Colonic mucosa (tissue), 4 donors: ENCODE measurements at regions not wholly inside any gene's neighbourhood (a gene's known extent, or its start where the extent isn't known, plus 50 kb on each side); places are given as distances from the start of the nearest gene placed in this dataset.

Experiments used
- DNase-seq: peaks from one replicate; pipeline ENCODE4 v3.0.0-alpha.2; 2020
- H3K27ac ChIP-seq: fragments of 200-600 bp; one replicate; pipeline ENCODE4 v1.8.0; 2021
- H3K27me3 ChIP-seq: fragments of 200-600 bp; one replicate; pipeline ENCODE4 v1.8.0; 2021
- H3K36me3 ChIP-seq: fragments of 200-600 bp; one replicate; pipeline ENCODE4 v1.8.0; 2021
- H3K4me1 ChIP-seq: fragments of 200-600 bp; one replicate; pipeline ENCODE4 v1.8.0; 2021; ENCODE audit warnings: mild to moderate bottlenecking
- H3K4me3 ChIP-seq: fragments of 200-600 bp; one replicate; pipeline ENCODE4 v1.8.0; 2021
- H3K9ac ChIP-seq, 2 donors: one replicate each; pipeline ENCODE4 v1.7.0; 2013; ENCODE audit warnings: control low read depth in 2 of 2, low read depth in 2 of 2, low read length in 2 of 2
- H3K9me3 ChIP-seq: fragments of 200-600 bp; one replicate; pipeline ENCODE4 v1.8.0; 2021
- CTCF ChIP-seq: fragments of 200-600 bp; IDR thresholded peaks from one replicate; pipeline ENCODE4 v1.8.0; 2022; ENCODE audit warnings: antibody characterized with exemption, mild to moderate bottlenecking
- intact Hi-C: fragments of 100-400 bp; cut with DNase I; formaldehyde crosslinking; loops from one replicate; pipeline ENCODE4 v1.14.1; 2022
- donor health status: healthy.
- donor health status: DM: no; HTN: no; CAD: no.
- donor health status: DM: no; HTN: no; CAD: no.

- H3K9me3 ChIP-seq = no peaks in the 10 kb centered on the region
These were observed 226.9 kb downstream of the MN1 start for GRCh38 chr22:27574651-27575050.

GRCh38 chr22:27575348-27575747 is 226.2 kb downstream of the MN1 start:
- DNase-seq = no peak
- H3K9ac ChIP-seq = no peak overlapping the region
- H3K36me3 ChIP-seq = no peaks in the 10 kb centered on the region
- no peaks in the 10 kb centered on the region for H3K9me3 ChIP-seq
- H3K27ac ChIP-seq = no peak overlapping the region
- intact Hi-C loops = no loop called here
- no peaks in the 10 kb centered on the region for H3K27me3 ChIP-seq
- no peaks in the 10 kb centered on the region for H3K4me1 ChIP-seq
- H3K4me3 ChIP-seq = no peak overlapping the region
- TF ChIP-seq CTCF = no peak

More at GRCh38 chr22:27574651-27575050, 226.9 kb downstream of the MN1 start:
- Histone ChIP-seq H3K9ac (no peak overlapping the region), H3K27ac (no peak overlapping the region), H3K27me3 (no peaks in the 10 kb centered on the region), H3K36me3 (no peaks in the 10 kb centered on the region), H3K4me1 (no peaks in the 10 kb centered on the region), H3K4me3 (no peak overlapping the region)
- intact Hi-C loops = no loop called here
- no peak for TF ChIP-seq CTCF
- DNase-seq = no peak

- no peaks in the 10 kb centered on the region for H3K4me1 ChIP-seq
- H3K36me3 ChIP-seq = no peaks in the 10 kb centered on the region
- no peak overlapping the region for H3K9ac ChIP-seq
- DNase-seq = no peak
- no peak overlapping the region for H3K4me3 ChIP-seq
- intact Hi-C loops = no loop called here
- no peak for TF ChIP-seq CTCF
- H3K9me3 ChIP-seq = no peaks in the 10 kb centered on the region
- no peaks in the 10 kb centered on the region for H3K27me3 ChIP-seq
- H3K27ac ChIP-seq = no peak overlapping the region
These were observed 225.1 kb downstream of the MN1 start for GRCh38 chr22:27576413-27576812.

GRCh38 chr22:27576815-27577573 is 224.6 kb downstream of the MN1 start:
- Histone ChIP-seq H3K36me3 (no peaks in the 10 kb centered on the region), H3K27me3 (no peaks in the 10 kb centered on the region), H3K4me3 (no peak overlapping the region), H3K4me1 (no peaks in the 10 kb centered on the region), H3K27ac (no peak overlapping the region), H3K9me3 (no peaks in the 10 kb centered on the region), H3K9ac (no peak overlapping the region)
- intact Hi-C loops = no loop called here
- no peak for DNase-seq
- TF ChIP-seq CTCF = no peak

- no peak for TF ChIP-seq CTCF
These were observed 224.0 kb downstream of the MN1 start for GRCh38 chr22:27577574-27577969.

More at GRCh38 chr22:27577574-27577969, 224.0 kb downstream of the MN1 start:
- intact Hi-C loops = no loop called here
- no peak overlapping the region for H3K9ac ChIP-seq
- no peak for DNase-seq
- no peak overlapping the region for H3K4me3 ChIP-seq
- no peaks in the 10 kb centered on the region for H3K36me3 ChIP-seq
- H3K27ac ChIP-seq = no peak overlapping the region
- no peaks in the 10 kb centered on the region for H3K4me1 ChIP-seq
- no peaks in the 10 kb centered on the region for H3K27me3 ChIP-seq
- no peaks in the 10 kb centered on the region for H3K9me3 ChIP-seq
